ENCODE measurements at regions not wholly inside any gene's neighbourhood (a gene's known extent, or its start where the extent isn't known, plus 50 kb on each side); places are given as distances from the start of the nearest gene placed in this dataset.
"Not testable (repeated sequence)": the region's sequence is repeated elsewhere in the genome, so short reads cannot be mapped to it uniquely, and the experiment has no call there.

GRCh38 chr6:99668036-99668705 lies 61.5 kb downstream of the PRDM13 start:
- Mint-ChIP-seq H3K27me3 (ENCODE audit: unreplicated experiment) (peaks cover 19% of the 10 kb centered on the region), H3K4me3 (ENCODE audit: low read depth, unreplicated experiment) (no peak overlapping the region), H3K4me1 (ENCODE audit: low read depth, unreplicated experiment) (no peaks in the 10 kb centered on the region), H3K9me3 (ENCODE audit: low read depth, unreplicated experiment) (no peaks in the 10 kb centered on the region), H3K27ac (ENCODE audit: unreplicated experiment) (no peak overlapping the region), H3K36me3 (ENCODE audit: insufficient read depth, unreplicated experiment) (no peaks in the 10 kb centered on the region)
- intact Hi-C loops (cut with micrococcal nuclease; ENCODE audit: unreplicated experiment) = no loop called here
- DNase-seq = no peak
- CTCF ChIA-PET = no interaction called here
- no peak for TF ChIP-seq CTCF (IDR thresholded peaks at IDR 0.05; ENCODE audit: unreplicated experiment)
- BruUV-seq (replicated peaks) = no TSS peak

- CTCF ChIA-PET = no interaction called here
- H3K9me3 Mint-ChIP-seq (ENCODE audit: low read depth, unreplicated experiment) = peaks cover 3% of the 10 kb centered on the region
- no peak for TF ChIP-seq CTCF (IDR thresholded peaks at IDR 0.05; ENCODE audit: unreplicated experiment)
- H3K4me3 Mint-ChIP-seq (ENCODE audit: low read depth, unreplicated experiment) = no peak overlapping the region
- no peak for DNase-seq
- no peak overlapping the region for H3K27ac Mint-ChIP-seq (ENCODE audit: unreplicated experiment)
- H3K36me3 Mint-ChIP-seq (ENCODE audit: insufficient read depth, unreplicated experiment) = no peaks in the 10 kb centered on the region
- no peaks in the 10 kb centered on the region for H3K4me1 Mint-ChIP-seq (ENCODE audit: low read depth, unreplicated experiment)
- intact Hi-C loops (cut with micrococcal nuclease; ENCODE audit: unreplicated experiment) = no loop called here
- peaks cover 33% of the 10 kb centered on the region for H3K27me3 Mint-ChIP-seq (ENCODE audit: unreplicated experiment)
- BruUV-seq (replicated peaks) = no TSS peak
Observed at GRCh38 chr6:99689916-99690685, 83.5 kb downstream of the PRDM13 start.

- H3K4me1 Mint-ChIP-seq (ENCODE audit: low read depth, unreplicated experiment); H3K36me3 Mint-ChIP-seq (ENCODE audit: insufficient read depth, unreplicated experiment); DNase-seq; BruUV-seq (replicated peaks); intact Hi-C loops (cut with micrococcal nuclease; ENCODE audit: unreplicated experiment); H3K4me3 Mint-ChIP-seq (ENCODE audit: low read depth, unreplicated experiment); CTCF ChIA-PET; H3K27ac Mint-ChIP-seq (ENCODE audit: unreplicated experiment); H3K9me3 Mint-ChIP-seq (ENCODE audit: low read depth, unreplicated experiment): not testable (repeated sequence)
- H3K27me3 Mint-ChIP-seq (ENCODE audit: unreplicated experiment) = peaks cover 56% of the 10 kb centered on the region
Observed at GRCh38 chr6:99702287-99702686, 95.7 kb downstream of the PRDM13 start.

- intact Hi-C loops (cut with micrococcal nuclease; ENCODE audit: unreplicated experiment) = no loop called here
- no peak overlapping the region for H3K4me3 Mint-ChIP-seq (ENCODE audit: low read depth, unreplicated experiment)
- H3K36me3 Mint-ChIP-seq (ENCODE audit: insufficient read depth, unreplicated experiment) = no peaks in the 10 kb centered on the region
- TF ChIP-seq CTCF (IDR thresholded peaks at IDR 0.05; ENCODE audit: unreplicated experiment) = no peak
- no peak for DNase-seq
- CTCF ChIA-PET = interaction anchor here (0.8 kb wide), 1 partner anchor 9 kb away, joined by 3 read pairs; no protein-coding TSS in a partner anchor
- H3K27ac Mint-ChIP-seq (ENCODE audit: unreplicated experiment) = no peak overlapping the region
- no peaks in the 10 kb centered on the region for H3K9me3 Mint-ChIP-seq (ENCODE audit: low read depth, unreplicated experiment)
- no TSS peak for BruUV-seq (replicated peaks)
- H3K27me3 Mint-ChIP-seq (ENCODE audit: unreplicated experiment) = peaks cover 25% of the 10 kb centered on the region
- H3K4me1 Mint-ChIP-seq (ENCODE audit: low read depth, unreplicated experiment) = no peaks in the 10 kb centered on the region
Observed at GRCh38 chr6:99709062-99709461, 102.4 kb downstream of the PRDM13 start.

- CTCF ChIA-PET = no interaction called here
- Mint-ChIP-seq H3K27ac (ENCODE audit: unreplicated experiment) (no peak overlapping the region), H3K36me3 (ENCODE audit: insufficient read depth, unreplicated experiment) (no peaks in the 10 kb centered on the region), H3K27me3 (ENCODE audit: unreplicated experiment) (peaks cover 2% of the 10 kb centered on the region), H3K4me1 (ENCODE audit: low read depth, unreplicated experiment) (no peaks in the 10 kb centered on the region), H3K4me3 (ENCODE audit: low read depth, unreplicated experiment) (no peak overlapping the region), H3K9me3 (ENCODE audit: low read depth, unreplicated experiment) (no peaks in the 10 kb centered on the region)
- no peak for DNase-seq
- no peak for TF ChIP-seq CTCF (IDR thresholded peaks at IDR 0.05; ENCODE audit: unreplicated experiment)
- intact Hi-C loops (cut with micrococcal nuclease; ENCODE audit: unreplicated experiment) = no loop called here
- no TSS peak for BruUV-seq (replicated peaks)
Observed at GRCh38 chr6:99711302-99711701, 104.7 kb downstream of the PRDM13 start.

Data from Calu3 (cell line).